Upper lobe of right lung (tissue), 1 donor: ENCODE measurements at regions not wholly inside any gene's neighbourhood (a gene's known extent, or its start where the extent isn't known, plus 50 kb on each side); places are given as distances from the start of the nearest gene placed in this dataset.
A peak's percentile ranks its signal among the peaks of the same experiment; 100 is the strongest.

Experiments
- ATAC-seq: fragments of 200-7000 bp; cut with Tn5 transposase; one replicate; pipeline ENCODE4 v1.9.1; 2020; ENCODE audit warnings: mild to moderate bottlenecking, moderate library complexity
- DNase-seq: peaks from one replicate; pipeline ENCODE4 v3.0.0-alpha.2; 2020
- H3K27ac ChIP-seq: fragments of 200-600 bp; one replicate; pipeline ENCODE4 v1.8.0; 2022
- H3K27me3 ChIP-seq: fragments of 200-600 bp; one replicate; pipeline ENCODE4 v1.8.0; 2022; ENCODE audit warnings: mild to moderate bottlenecking
- H3K36me3 ChIP-seq: fragments of 200-600 bp; one replicate; pipeline ENCODE4 v1.8.0; 2022
- H3K4me1 ChIP-seq: fragments of 200-600 bp; one replicate; pipeline ENCODE4 v1.8.0; 2022
- H3K4me3 ChIP-seq: fragments of 200-600 bp; one replicate; pipeline ENCODE4 v1.8.0; 2022; ENCODE audit warnings: mild to moderate bottlenecking
- H3K9me3 ChIP-seq: fragments of 200-600 bp; one replicate; pipeline ENCODE4 v1.8.0; 2022
- CTCF ChIP-seq: fragments of 200-600 bp; IDR thresholded peaks from one replicate; pipeline ENCODE4 v1.8.0; 2022; ENCODE audit warnings: antibody characterized with exemption
- intact Hi-C: fragments of 100-400 bp; cut with DNase I; formaldehyde crosslinking; loops from one replicate; pipeline ENCODE4 v1.11.0; 2022
- donor health status: DM: no; HTN: yes; CAD: no; lungs with severe emphysema.

- Histone ChIP-seq H3K27ac (no peak overlapping the region), H3K36me3 (no peaks in the 10 kb centered on the region), H3K4me3 (no peak overlapping the region), H3K27me3 (no peaks in the 10 kb centered on the region), H3K4me1 (no peaks in the 10 kb centered on the region), H3K9me3 (no peaks in the 10 kb centered on the region)
- peak; percentile 19 for DNase-seq
- no peak for ATAC-seq
- intact Hi-C loops, result no loop called here
- TF ChIP-seq CTCF, result no peak
Observed at GRCh38 chr10:130479926-130480325, 343.7 kb downstream of the GLRX3 start.

GRCh38 chr10:130480491-130480890 is 344.3 kb downstream of the GLRX3 start:
- no peaks in the 10 kb centered on the region for H3K36me3 ChIP-seq

GRCh38 chr10:130481076-130481930 is 345.1 kb downstream of the GLRX3 start:
- TF ChIP-seq CTCF, result no peak
- no peak for ATAC-seq
- Histone ChIP-seq H3K9me3 (no peaks in the 10 kb centered on the region), H3K4me1 (no peaks in the 10 kb centered on the region), H3K27ac (no peak overlapping the region), H3K36me3 (no peaks in the 10 kb centered on the region), H3K27me3 (no peaks in the 10 kb centered on the region), H3K4me3 (no peak overlapping the region)
- intact Hi-C loops, result no loop called here
- DNase-seq, result peak; percentile 45

More at GRCh38 chr10:130480491-130480890, 344.3 kb downstream of the GLRX3 start:
- no peak for TF ChIP-seq CTCF
- H3K27me3 ChIP-seq, result no peaks in the 10 kb centered on the region
- H3K9me3 ChIP-seq, result no peaks in the 10 kb centered on the region
- H3K27ac ChIP-seq, result no peak overlapping the region
- intact Hi-C loops, result no loop called here
- H3K4me1 ChIP-seq, result no peaks in the 10 kb centered on the region
- peak; percentile 38 for DNase-seq
- H3K4me3 ChIP-seq, result no peak overlapping the region
- ATAC-seq, result no peak

- DNase-seq, result no peak
- TF ChIP-seq CTCF, result no peak
- ATAC-seq, result no peak
- Histone ChIP-seq H3K36me3 (no peaks in the 10 kb centered on the region), H3K4me3 (no peak overlapping the region), H3K27ac (no peak overlapping the region), H3K9me3 (no peaks in the 10 kb centered on the region), H3K4me1 (no peaks in the 10 kb centered on the region), H3K27me3 (no peaks in the 10 kb centered on the region)
- intact Hi-C loops, result no loop called here
Observed at GRCh38 chr10:130481936-130482335, 345.7 kb downstream of the GLRX3 start.

- Histone ChIP-seq H3K27ac (no peak overlapping the region), H3K4me1 (no peaks in the 10 kb centered on the region), H3K36me3 (no peaks in the 10 kb centered on the region), H3K27me3 (no peaks in the 10 kb centered on the region), H3K9me3 (no peaks in the 10 kb centered on the region), H3K4me3 (no peak overlapping the region)
- ATAC-seq (no peak), DNase-seq (no peak)
- TF ChIP-seq CTCF, result no peak
- intact Hi-C loops, result no loop called here
Observed at GRCh38 chr10:130483691-130484467, 347.7 kb downstream of the GLRX3 start.
